ENCODE measurements at regions not wholly inside any gene's neighbourhood (a gene's known extent, or its start where the extent isn't known, plus 50 kb on each side); places are given as distances from the start of the nearest gene placed in this dataset.

DNA sequence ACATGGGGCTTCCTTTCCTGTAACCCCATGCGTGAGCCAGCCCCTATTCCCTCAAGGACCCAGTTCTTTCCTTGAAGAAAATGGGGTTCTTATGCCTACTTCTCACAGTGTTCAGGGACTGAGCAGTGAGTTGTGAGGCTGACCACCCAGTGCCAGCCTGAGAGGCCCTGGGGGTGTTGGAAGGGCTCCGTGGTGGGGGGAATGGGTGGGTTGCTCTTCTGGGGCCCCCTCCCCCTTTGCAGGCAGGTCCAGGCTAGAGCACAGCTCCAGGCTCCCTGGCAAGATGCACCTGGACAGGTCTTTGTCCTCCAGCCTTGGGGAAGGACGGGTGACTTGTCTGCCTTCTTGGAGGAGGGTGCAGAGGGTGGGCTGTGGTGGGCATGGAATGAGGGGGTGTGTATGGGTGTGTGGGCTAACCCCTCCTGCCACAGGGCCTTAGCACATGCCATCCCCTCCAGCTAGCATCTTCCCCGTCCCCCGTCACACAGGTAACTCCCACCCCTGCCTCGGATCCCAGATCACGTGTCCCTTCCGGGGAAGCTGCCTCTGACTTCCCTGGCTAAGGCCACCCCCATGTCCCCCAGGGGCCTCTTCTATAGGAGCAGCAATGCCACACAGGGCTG lies 64.6 kb downstream of the MYEOV start:
- Mint-ChIP-seq H3K9me3 (ENCODE audit: low read depth) (no peaks in the 10 kb centered on the region), H3K27ac (no peak overlapping the region), H3K36me3 (peaks cover 3% of the 10 kb centered on the region), H3K4me3 (no peak overlapping the region), H3K4me1 (ENCODE audit: low read depth) (no peaks in the 10 kb centered on the region), H3K27me3 (no peaks in the 10 kb centered on the region)

DNA sequence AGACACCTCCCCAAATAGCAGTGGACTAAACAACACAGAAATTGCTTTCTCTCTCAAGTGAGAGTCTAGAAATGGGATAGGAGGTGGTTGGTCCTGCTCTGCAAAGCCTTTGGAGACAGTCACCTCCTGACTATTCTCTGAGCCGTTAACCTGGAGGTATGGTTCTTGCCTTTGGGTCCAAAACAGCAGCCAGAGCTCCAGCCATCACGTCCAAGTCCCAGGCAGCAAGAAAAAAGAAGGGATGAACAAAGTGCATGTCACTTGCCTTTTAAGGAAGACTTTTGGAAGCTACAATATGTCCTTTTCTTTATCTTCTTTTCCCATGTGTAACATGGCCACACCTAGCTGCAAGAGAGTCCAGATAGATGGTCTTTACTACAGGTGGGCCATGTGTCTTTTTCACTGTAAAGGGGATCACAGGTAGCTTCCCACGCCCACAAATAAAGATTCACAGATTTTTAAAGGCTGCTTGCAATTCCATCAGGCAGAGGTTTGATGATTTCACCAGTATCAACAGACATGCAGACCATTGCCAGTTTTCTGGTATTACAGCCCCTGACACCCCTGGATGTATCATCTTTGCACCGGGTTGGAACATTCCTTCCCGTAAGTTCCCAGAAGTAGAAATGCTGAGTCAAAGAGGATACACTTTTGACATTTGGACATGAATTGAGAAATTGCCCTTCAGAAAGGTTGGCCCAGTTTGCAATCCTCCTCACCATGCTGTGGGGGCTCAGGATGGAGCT lies 66.0 kb downstream of the MYEOV start:
- no peaks in the 10 kb centered on the region for H3K4me1 Mint-ChIP-seq (ENCODE audit: low read depth)
- no peaks in the 10 kb centered on the region for H3K9me3 Mint-ChIP-seq (ENCODE audit: low read depth)
- peaks cover 3% of the 10 kb centered on the region for H3K36me3 Mint-ChIP-seq
- H3K27ac Mint-ChIP-seq, result no peak overlapping the region
- H3K4me3 Mint-ChIP-seq, result no peak overlapping the region
- H3K27me3 Mint-ChIP-seq, result no peaks in the 10 kb centered on the region

DNA sequence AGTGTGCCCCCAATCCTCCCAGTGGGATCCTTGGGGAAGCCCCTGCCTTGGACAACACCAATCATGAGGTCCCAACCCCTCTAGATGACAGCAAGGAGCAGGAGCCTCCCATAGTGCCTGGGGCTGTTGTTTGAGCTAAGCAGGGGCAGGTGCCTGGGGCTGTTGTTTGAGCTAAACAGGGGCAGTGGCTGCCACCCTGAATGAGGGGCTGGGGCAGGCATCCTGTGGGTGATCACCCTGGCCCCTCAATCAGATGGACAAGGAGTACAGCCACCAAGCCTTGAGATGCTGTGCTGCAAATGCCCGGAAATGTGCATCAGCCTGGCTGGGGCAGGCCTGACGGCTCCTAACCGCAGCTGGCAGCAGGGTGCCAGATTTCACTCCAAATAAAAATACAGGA lies 66.7 kb downstream of the MYEOV start:
- Mint-ChIP-seq H3K4me3 (no peak overlapping the region), H3K9me3 (ENCODE audit: low read depth) (no peaks in the 10 kb centered on the region), H3K27me3 (no peaks in the 10 kb centered on the region), H3K27ac (no peak overlapping the region), H3K36me3 (peaks cover 3% of the 10 kb centered on the region), H3K4me1 (ENCODE audit: low read depth) (no peaks in the 10 kb centered on the region)

DNA sequence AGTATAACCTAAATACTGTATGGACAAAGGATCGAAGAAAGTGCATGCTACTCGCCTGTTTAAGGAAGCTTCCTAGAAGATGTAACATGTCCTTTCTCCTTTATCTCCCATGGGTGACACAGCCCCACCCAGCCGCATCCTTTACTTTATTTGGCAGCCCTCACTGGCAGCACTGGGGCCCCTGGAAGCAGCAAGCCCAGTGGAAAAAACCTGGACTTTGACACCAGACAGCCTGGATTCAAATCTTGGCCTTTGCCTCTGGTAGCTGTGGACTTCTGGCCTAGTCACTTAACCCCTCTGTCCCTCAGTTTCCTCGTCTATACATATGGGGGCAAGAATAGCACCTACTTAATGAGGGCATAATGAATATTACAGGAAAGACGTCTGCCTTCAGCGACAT lies 67.1 kb downstream of the MYEOV start:
- Mint-ChIP-seq H3K4me3 (no peak overlapping the region), H3K27me3 (no peaks in the 10 kb centered on the region), H3K9me3 (ENCODE audit: low read depth) (no peaks in the 10 kb centered on the region), H3K27ac (no peak overlapping the region), H3K4me1 (ENCODE audit: low read depth) (no peaks in the 10 kb centered on the region), H3K36me3 (peaks cover 3% of the 10 kb centered on the region)

DNA sequence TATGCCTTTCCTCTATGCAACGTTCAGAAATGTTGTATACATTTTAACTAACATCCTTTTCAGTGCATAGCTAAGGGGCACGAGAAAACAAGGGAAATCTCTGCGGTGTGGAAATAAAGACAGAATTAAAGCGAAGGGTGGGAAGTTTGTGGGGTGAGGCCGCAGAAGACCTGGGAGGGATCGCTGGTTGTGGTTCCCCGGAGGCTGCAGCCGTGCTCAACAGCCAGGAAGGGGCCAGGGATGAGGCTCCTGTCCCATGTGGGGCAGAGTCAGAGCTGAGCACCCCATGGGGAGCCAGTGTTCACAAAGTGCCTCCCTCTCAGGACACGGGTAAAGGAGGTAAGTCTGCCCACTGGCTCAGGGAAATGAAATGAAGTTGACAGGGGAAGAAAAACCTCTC lies 67.5 kb downstream of the MYEOV start:
- H3K27me3 Mint-ChIP-seq, result no peaks in the 10 kb centered on the region
- no peak overlapping the region for H3K27ac Mint-ChIP-seq
- H3K36me3 Mint-ChIP-seq, result peaks cover 3% of the 10 kb centered on the region
- no peak overlapping the region for H3K4me3 Mint-ChIP-seq
- H3K9me3 Mint-ChIP-seq (ENCODE audit: low read depth), result no peaks in the 10 kb centered on the region
- H3K4me1 Mint-ChIP-seq (ENCODE audit: low read depth), result no peaks in the 10 kb centered on the region

DNA sequence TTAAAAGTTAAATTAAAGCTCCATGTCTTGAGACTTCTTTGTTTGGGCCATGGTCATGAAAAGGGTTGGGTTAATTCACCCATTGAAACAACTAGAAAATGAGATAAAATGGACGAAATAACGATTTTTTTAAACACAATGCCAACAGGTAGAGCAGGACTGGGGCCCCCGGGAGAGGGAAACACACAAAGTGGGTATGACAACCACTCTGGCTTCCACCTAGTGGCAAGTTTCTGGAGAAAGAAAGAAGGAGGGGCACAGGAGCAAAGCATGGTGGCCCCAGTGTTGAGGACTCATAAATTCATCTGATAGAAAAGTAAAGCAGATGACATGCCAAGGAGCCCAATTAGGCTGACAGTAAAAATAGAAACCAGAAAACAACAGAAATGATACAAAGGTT lies 68.4 kb downstream of the MYEOV start:
- Mint-ChIP-seq H3K4me1 (ENCODE audit: low read depth) (no peaks in the 10 kb centered on the region), H3K4me3 (no peak overlapping the region), H3K36me3 (peaks cover 3% of the 10 kb centered on the region), H3K27ac (no peak overlapping the region), H3K27me3 (no peaks in the 10 kb centered on the region), H3K9me3 (ENCODE audit: low read depth) (no peaks in the 10 kb centered on the region)

DNA sequence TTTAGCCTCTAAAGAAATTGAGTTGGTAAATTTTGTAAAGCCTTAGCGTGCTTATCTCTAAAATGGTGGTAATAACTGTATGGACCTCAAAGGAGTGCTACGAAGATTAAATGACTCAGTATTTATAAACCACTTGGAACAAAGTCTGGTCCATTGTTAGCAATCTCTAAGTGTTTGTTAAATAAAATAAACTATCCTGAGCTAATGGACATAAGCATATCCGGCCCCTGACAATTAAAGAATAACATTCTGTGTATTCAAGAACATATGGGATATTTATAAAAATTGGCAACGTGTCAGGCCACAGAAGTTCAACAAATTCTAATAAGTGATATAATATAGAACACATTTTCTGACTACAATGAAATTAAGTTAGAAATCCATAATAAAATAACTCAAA lies 71.0 kb downstream of the MYEOV start:
- peaks cover 3% of the 10 kb centered on the region for H3K9me3 Mint-ChIP-seq (ENCODE audit: low read depth)
- no peak overlapping the region for H3K27ac Mint-ChIP-seq
- H3K4me3 Mint-ChIP-seq, result no peak overlapping the region
- no peaks in the 10 kb centered on the region for H3K36me3 Mint-ChIP-seq
- H3K27me3 Mint-ChIP-seq, result no peaks in the 10 kb centered on the region
- no peaks in the 10 kb centered on the region for H3K4me1 Mint-ChIP-seq (ENCODE audit: low read depth)

DNA sequence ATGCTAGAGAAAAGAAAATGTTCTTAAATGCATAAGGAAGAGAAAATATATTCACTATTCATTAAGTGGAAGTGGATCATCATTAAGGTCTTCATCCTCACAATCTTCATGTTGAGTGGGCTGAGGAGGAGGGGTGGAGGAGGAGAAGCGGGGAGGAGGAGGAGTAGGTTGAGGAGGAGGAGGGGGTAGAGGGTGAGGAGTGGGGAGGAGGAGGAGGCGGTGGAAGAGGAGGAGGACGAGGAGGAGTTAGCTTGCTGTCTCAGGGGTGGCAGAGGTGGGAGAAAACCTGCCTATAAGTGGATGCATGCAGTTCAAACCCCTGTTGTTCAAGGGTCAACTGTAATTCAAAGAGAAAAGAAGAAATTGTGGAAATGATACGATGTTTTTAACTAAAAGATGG lies 71.6 kb downstream of the MYEOV start:
- Mint-ChIP-seq H3K27me3 (no peaks in the 10 kb centered on the region), H3K27ac (no peak overlapping the region), H3K36me3 (no peaks in the 10 kb centered on the region), H3K9me3 (ENCODE audit: low read depth) (peaks cover 4% of the 10 kb centered on the region), H3K4me3 (no peak overlapping the region), H3K4me1 (ENCODE audit: low read depth) (no peaks in the 10 kb centered on the region)

DNA sequence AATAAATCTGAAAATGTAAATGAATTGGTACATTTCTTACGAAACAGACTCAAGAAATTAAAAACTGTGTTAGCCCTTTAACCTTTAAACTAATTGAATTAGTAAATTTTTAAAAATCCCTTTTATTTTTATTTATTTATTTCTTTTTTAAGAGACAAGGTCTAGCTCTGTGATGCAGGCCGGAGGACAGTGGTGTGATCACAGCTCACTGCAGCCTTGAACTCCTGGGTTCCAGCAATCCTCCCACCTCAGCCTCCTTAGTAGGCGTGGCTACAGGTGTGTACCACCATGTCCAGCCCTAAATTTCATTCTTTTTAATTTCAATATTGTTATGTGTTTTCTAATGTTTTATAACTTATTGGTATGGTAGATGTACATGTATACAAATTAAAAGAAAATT lies 72.6 kb downstream of the MYEOV start:
- no peak overlapping the region for H3K4me3 Mint-ChIP-seq
- peaks cover 4% of the 10 kb centered on the region for H3K9me3 Mint-ChIP-seq (ENCODE audit: low read depth)
- H3K27ac Mint-ChIP-seq, result no peak overlapping the region
- H3K27me3 Mint-ChIP-seq, result no peaks in the 10 kb centered on the region
- H3K36me3 Mint-ChIP-seq, result no peaks in the 10 kb centered on the region
- H3K4me1 Mint-ChIP-seq (ENCODE audit: low read depth), result no peaks in the 10 kb centered on the region

DNA sequence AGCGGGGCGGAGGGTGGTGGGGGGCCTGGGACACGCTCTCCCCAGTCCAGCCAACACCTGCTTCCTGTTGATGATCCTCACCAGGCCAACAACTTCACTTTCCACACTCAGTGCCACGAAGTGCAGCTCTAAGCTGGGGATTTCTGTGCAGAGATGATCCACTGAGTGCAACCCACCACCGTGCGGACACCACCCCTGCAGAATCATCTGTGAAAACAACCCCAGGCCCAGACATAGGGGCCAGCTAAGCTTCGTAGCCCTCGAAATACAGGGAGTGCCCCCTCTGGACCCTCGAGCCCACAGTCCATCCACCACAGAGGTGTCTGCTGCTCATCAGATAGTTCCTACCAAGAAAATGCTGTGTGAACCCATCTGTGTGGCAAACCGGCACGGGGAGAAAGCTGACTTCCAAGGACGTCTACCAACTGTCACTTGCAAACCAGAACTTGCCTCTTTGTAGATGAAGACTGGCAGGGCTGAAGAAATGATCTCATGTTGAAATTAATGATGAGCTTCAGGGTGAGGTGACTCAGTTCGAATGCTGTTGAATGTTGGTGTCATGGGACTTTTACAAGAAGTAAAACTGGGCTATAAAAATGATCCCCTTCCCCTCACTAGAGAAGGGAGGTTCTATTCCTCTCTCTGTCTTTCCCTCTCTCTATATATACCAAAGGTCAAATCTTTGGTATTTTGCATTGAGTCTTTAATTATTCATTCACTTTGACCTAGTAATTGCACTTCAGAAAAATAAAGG lies 73.4 kb downstream of the MYEOV start:
- Mint-ChIP-seq H3K4me3 (no peak overlapping the region), H3K27ac (no peak overlapping the region), H3K27me3 (peaks cover 2% of the 10 kb centered on the region), H3K4me1 (ENCODE audit: low read depth) (no peaks in the 10 kb centered on the region), H3K9me3 (ENCODE audit: low read depth) (peaks cover 4% of the 10 kb centered on the region), H3K36me3 (no peaks in the 10 kb centered on the region)

DNA sequence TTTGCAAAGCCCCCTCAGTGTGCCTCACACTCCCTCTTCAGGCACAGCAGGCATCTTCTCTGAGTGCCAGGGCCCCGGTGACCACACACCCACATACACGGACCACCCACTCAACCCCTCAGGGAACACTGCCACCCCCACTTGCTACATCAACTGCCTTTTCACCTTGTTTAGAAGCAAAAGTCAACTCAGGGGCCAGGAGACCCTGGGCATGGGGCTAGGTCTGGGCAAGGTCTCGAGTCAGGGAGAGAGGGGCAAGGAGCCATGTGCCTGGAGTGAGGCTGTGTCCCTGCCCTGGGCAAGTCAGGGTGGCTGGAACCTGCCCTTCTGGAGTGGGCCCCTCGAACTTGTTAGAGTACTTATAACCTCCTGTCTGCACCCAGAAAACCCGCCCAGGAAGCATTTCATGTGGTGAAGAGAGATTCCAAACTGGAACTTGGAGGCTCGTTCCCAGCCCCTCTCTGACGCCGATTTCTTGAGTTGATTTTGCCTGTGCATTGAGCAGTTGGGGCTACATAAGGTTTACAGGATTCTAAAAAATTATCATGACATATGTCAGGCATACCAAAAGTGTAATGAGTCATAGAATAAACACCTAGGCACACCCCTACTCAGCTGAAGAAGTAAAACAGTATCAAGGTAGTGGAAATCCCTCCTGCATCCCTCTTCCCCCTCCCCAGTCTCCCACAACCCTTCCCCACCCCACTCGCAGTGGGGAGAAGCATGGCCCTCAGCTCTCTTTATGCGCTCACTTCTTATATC lies 74.3 kb downstream of the MYEOV start:
- no peaks in the 10 kb centered on the region for H3K4me1 Mint-ChIP-seq (ENCODE audit: low read depth)
- peaks cover 2% of the 10 kb centered on the region for H3K27me3 Mint-ChIP-seq
- no peak overlapping the region for H3K27ac Mint-ChIP-seq
- H3K9me3 Mint-ChIP-seq (ENCODE audit: low read depth), result peaks cover 4% of the 10 kb centered on the region
- no peak overlapping the region for H3K4me3 Mint-ChIP-seq
- no peaks in the 10 kb centered on the region for H3K36me3 Mint-ChIP-seq

DNA sequence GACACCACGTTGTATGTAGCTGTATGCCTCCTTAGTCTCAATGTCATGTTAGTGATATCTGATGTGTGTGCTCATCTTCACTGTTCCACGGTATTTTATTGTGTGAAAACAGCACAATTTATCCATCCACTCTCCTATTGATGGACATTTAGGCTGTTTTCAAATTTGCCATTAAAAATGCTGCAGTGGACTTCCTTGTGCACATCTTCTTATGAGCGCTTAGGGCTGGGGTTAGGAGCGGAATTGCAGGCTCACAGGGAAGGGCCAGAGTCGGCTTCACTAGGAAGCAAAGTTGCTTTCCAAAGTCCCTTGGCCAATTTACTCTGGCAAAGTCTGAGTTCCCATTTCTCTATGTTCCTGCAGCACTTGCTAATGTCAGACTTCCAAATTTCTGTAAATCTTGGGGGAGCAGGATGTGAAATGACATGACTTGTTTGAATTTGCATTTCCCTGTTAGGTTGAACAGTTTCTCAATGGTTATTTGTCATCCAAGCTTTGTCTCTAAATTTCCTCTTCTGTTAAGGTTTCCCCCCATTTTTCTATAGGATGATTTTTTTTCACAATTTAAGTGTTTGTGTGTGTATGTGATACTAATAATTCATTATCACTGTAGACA lies 75.4 kb downstream of the MYEOV start:
- no peak overlapping the region for H3K27ac Mint-ChIP-seq

DNA sequence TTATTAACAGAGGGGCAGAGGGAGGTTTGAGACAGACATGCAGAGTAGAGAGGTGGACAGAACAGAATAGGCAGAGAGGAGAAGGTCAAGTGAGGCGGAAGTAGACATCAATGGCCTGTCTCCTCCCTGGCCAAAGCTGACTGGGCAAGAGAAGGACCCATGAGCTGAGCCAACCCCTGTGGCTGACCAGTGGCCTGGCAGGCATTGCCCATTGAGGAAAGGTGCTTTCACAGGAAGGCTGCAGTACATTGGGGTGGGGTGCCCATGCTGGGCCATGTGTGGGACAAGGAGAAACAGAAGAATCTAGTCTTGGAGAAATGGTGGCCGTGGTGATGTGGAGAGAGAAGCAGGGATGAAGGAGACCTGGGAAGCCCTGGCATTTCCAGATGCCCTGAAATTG lies 76.0 kb downstream of the MYEOV start:
- H3K36me3 Mint-ChIP-seq, result no peaks in the 10 kb centered on the region
- peak overlapping the region; percentile 28 for H3K27ac Mint-ChIP-seq
- H3K9me3 Mint-ChIP-seq (ENCODE audit: low read depth), result peaks cover 4% of the 10 kb centered on the region
- H3K4me1 Mint-ChIP-seq (ENCODE audit: low read depth), result peaks cover 2% of the 10 kb centered on the region
- no peak overlapping the region for H3K4me3 Mint-ChIP-seq
- peaks cover 2% of the 10 kb centered on the region for H3K27me3 Mint-ChIP-seq

More for the DNA sequence above, 75.4 kb downstream of the MYEOV start:
- Mint-ChIP-seq H3K4me1 (ENCODE audit: low read depth) (peaks cover 2% of the 10 kb centered on the region), H3K27me3 (peaks cover 2% of the 10 kb centered on the region), H3K9me3 (ENCODE audit: low read depth) (peaks cover 4% of the 10 kb centered on the region), H3K4me3 (no peak overlapping the region), H3K36me3 (no peaks in the 10 kb centered on the region)

DNA sequence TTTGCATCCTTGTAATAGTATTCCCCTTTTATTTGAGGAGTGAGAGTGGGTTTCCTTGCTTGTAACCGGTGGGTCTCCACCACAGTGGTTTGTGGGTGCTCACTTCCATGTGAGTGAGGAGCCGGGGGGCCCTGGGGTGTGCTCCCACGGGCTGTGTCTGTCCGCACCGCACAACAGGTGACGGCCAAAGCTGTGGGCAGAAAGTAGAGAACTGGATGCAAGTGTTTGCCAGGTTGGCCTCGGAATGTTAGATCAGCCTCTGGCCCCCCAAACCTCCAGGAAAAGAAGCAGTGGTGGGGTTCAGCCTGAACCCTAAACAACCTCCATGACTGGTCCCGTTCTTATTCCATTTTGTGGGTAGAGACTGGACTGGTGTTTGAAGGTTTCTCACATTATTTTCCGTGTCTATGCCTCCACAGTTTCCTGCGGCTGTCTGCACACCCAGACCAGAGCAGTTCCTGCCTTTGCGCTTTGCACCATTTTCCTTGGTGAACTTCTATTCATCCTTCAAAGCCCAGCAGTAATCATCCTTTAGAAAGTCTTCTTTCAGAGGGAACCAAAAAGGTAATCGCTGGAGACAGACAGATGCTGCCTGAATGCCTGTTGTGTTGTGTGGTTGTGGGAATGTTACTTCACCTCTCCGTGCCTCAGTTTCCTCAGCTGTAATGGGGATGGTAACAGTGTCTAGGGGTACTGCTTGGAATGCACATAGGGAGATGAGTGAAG lies 77.2 kb downstream of the MYEOV start:
- peaks cover 2% of the 10 kb centered on the region for H3K4me1 Mint-ChIP-seq (ENCODE audit: low read depth)
- no peaks in the 10 kb centered on the region for H3K36me3 Mint-ChIP-seq

More for the DNA sequence above, 77.2 kb downstream of the MYEOV start:
- H3K27me3 Mint-ChIP-seq, result peaks cover 2% of the 10 kb centered on the region
- peaks cover 4% of the 10 kb centered on the region for H3K9me3 Mint-ChIP-seq (ENCODE audit: low read depth)
- no peak overlapping the region for H3K4me3 Mint-ChIP-seq
- no peak overlapping the region for H3K27ac Mint-ChIP-seq

Data from activated naive CD8-positive, alpha-beta T cell (primary cell).